ENCODE measurements at regions not wholly inside any gene's neighbourhood (a gene's known extent, or its start where the extent isn't known, plus 50 kb on each side); places are given as distances from the start of the nearest gene placed in this dataset.
A peak's percentile ranks its signal among the peaks of the same experiment; 100 is the strongest.

GRCh38 chr20:23200914-23201313, 114.8 kb upstream of the CD93 start:
- no TSS peak for BruUV-seq (replicated peaks)
- in situ Hi-C loops (cut with MboI) (no loop called here), intact Hi-C loops (cut with micrococcal nuclease) (loop anchor here (5.0 kb wide), 1 partner anchor 149 kb away; no protein-coding TSS in a partner anchor)
- Histone ChIP-seq H3K4me2 (ENCODE audit: insufficient read depth, low read length) (no peak overlapping the region), H4K20me1 (replicated peaks; ENCODE audit: control insufficient read depth, insufficient read depth, low read length) (no peaks in the 10 kb centered on the region), H3K27me3 (ENCODE audit: control insufficient read depth in 2 of 2, insufficient read depth in 2 of 2, low read length in 2 of 2) (no peaks in the 10 kb centered on the region), H3K79me2 (ENCODE audit: control insufficient read depth, insufficient read depth, low read length) (no peaks in the 10 kb centered on the region), H3K36me3 (ENCODE audit: control insufficient read depth, insufficient read depth, low read length) (no peaks in the 10 kb centered on the region), H3K27ac (ENCODE audit: extremely low read depth, low read depth, low read length) (no peak overlapping the region), H3K9me1 (ENCODE audit: control insufficient read depth, insufficient read depth, low read length) (no peaks in the 10 kb centered on the region), H3K4me1 (replicated peaks in 1 of 2; ENCODE audit: control insufficient read depth in 2 of 2, insufficient read depth in 2 of 2, low read length in 2 of 2) (peaks cover 9 to 17% of the 10 kb centered on the region in 2 experiments; a peak in 4 of 5 replicates), H3K4me3 (no peak overlapping the region), H3K9ac (ENCODE audit: insufficient read depth in 1 of 2, low read depth in 2 of 2, low read length in 2 of 2) (no peak overlapping the region), H3K9me3 (replicated peaks; ENCODE audit: control insufficient read depth, insufficient read depth, low read depth, low read length) (no peaks in the 10 kb centered on the region), H2AFZ (ENCODE audit: low read depth, low read length) (peak overlapping the region; percentile 22; the same call in 1 of the 2 replicates)
- ATAC-seq (peak; percentile 94), DNase-seq (ENCODE audit: extremely low read depth in 1 of 4, low spot score in 3 of 4) (peak; percentile 60 to 66 (median 62)), FAIRE-seq (peak; percentile 32)
- WGBS (ENCODE audit: insufficient coverage, low coverage, missing lambda C conversion rate): 24% methylated on average over 6 of the region's 6 CpGs
- CTCF ChIA-PET (ENCODE audit: low intra/inter-chr PET ratio): interaction anchor here (1.2 kb wide), 1 partner anchor 150 kb away, joined by 5 read pairs; no protein-coding TSS in a partner anchor
- POLR2A ChIA-PET: interaction anchor here (0.7 to 0.9 kb wide), 2 partner anchors 97 to 158 kb away, joined by 3 to 4 read pairs; no protein-coding TSS in a partner anchor
- TF ChIP-seq SREBF1 (IDR thresholded peaks at IDR 0.05; ENCODE audit: borderline replicate concordance, low read depth, low read length) (no peak), NKRF (IDR thresholded peaks at IDR 0.05; ENCODE audit: borderline replicate concordance) (no peak), ZNF140 (CRISPR knock-in tag; IDR thresholded peaks at IDR 0.05) (no peak), ZNF146 (CRISPR knock-in tag; IDR thresholded peaks at IDR 0.05; ENCODE audit: unreplicated experiment) (no peak), CC2D1A (IDR thresholded peaks at IDR 0.05) (0 out of 2 replicates have a peak, but pooled peaks have one; percentile 18), RAD21 (CRISPR knock-in tag; conservative IDR thresholded peaks at IDR 0.05 in 1 of 2, IDR thresholded peaks at IDR 0.05 in 1 of 2) (peak; percentile 60 to 85), PKNOX1 (IDR thresholded peaks at IDR 0.05) (peak; percentile 40; the same call in 1 of the 2 replicates), RCOR1 (IDR thresholded peaks at IDR 0.05; ENCODE audit: borderline replicate concordance in 1 of 2, low read depth in 2 of 2, low read length in 2 of 2) (peak in 1 of 2 experiments; percentile 43; a peak in 1 of 4 replicates), SMC3 (conservative IDR thresholded peaks at IDR 0.05; ENCODE audit: insufficient read depth, low read depth, low read length) (peak; percentile 77), NFYB (IDR thresholded peaks at IDR 0.05; ENCODE audit: extremely low read depth, insufficient read length) (no peak), ZNF316 (IDR thresholded peaks at IDR 0.05) (no peak), TAL1 (IDR thresholded peaks at IDR 0.05) (no peak), HMGN3 (IDR thresholded peaks at IDR 0.05; ENCODE audit: borderline replicate concordance, extremely low read depth, insufficient read length, low read depth, low read length) (no peak), PBX2 (CRISPR knock-in tag; IDR thresholded peaks at IDR 0.05; ENCODE audit: low read depth) (no peak), PBX2 (tag; conservative IDR thresholded peaks at IDR 0.05; ENCODE audit: low read depth) (peak; percentile 60), ZZZ3 (IDR thresholded peaks at IDR 0.05) (no peak)
